Testis (tissue), 2 donors: ENCODE measurements at regions not wholly inside any gene's neighbourhood (a gene's known extent, or its start where the extent isn't known, plus 50 kb on each side); places are given as distances from the start of the nearest gene placed in this dataset.

Source experiments
- CTCF ChIP-seq, 3 experiments: fragments of 450-650 bp in 2 of 3; fragments of 200-600 bp in 1 of 3; sonication (generic) in 1 of 3; IDR thresholded peaks; one replicate each; pipeline ENCODE4 v1.5.1; 2016 to 2019; ENCODE audit warnings: antibody characterized with exemption in 3 of 3, mild to moderate bottlenecking in 2 of 3, moderate library complexity in 1 of 3
- POLR2A ChIP-seq: fragments of 450-650 bp; IDR thresholded peaks from one replicate; pipeline ENCODE4 v1.6.1; 2017; ENCODE audit warnings: antibody characterized with exemption, mild to moderate bottlenecking, moderate library complexity

- TF ChIP-seq POLR2A = no peak
- no peak for TF ChIP-seq CTCF (IDR thresholded peaks at IDR 0.05)
These were observed 503.3 kb upstream of the GRIA1 start for GRCh38 chr5:152987131-152987530.
